ENCODE measurements at regions not wholly inside any gene's neighbourhood (a gene's known extent, or its start where the extent isn't known, plus 50 kb on each side); places are given as distances from the start of the nearest gene placed in this dataset.

GRCh38 chr4:81883530-81884450 is 412.1 kb upstream of the RASGEF1B start:
- no peaks in the 10 kb centered on the region for H3K4me1 ChIP-seq (ENCODE audit: control insufficient read depth in 1 of 2, insufficient read depth in 2 of 2, low read length in 2 of 2)
- H3K9ac ChIP-seq (ENCODE audit: low read depth in 1 of 2, low read length in 2 of 2) = no peak overlapping the region
- no peak overlapping the region for H3K4me3 ChIP-seq (ENCODE audit: low read depth in 1 of 2, low read length in 2 of 2)
- H3K27me3 ChIP-seq (ENCODE audit: control insufficient read depth in 1 of 2, insufficient read depth in 2 of 2, low read length in 2 of 2) = no peaks in the 10 kb centered on the region
- H3K9me3 ChIP-seq (ENCODE audit: control insufficient read depth in 1 of 2, low read length in 2 of 2) = no peaks in the 10 kb centered on the region
- no peak overlapping the region for H3K27ac ChIP-seq (ENCODE audit: low read depth, low read length)
- no peaks in the 10 kb centered on the region for H3K36me3 ChIP-seq (ENCODE audit: control insufficient read depth in 1 of 2, insufficient read depth in 2 of 2, low read length in 2 of 2)

- H3K27me3 ChIP-seq (ENCODE audit: control insufficient read depth in 1 of 2, insufficient read depth in 2 of 2, low read length in 2 of 2) = no peaks in the 10 kb centered on the region
Observed at GRCh38 chr4:81883004-81883403, 411.3 kb upstream of the RASGEF1B start.

GRCh38 chr4:81881855-81882621 is 410.3 kb upstream of the RASGEF1B start:
- no peaks in the 10 kb centered on the region for H3K9me3 ChIP-seq (ENCODE audit: control insufficient read depth in 1 of 2, low read length in 2 of 2)
- no peak overlapping the region for H3K4me3 ChIP-seq (ENCODE audit: low read depth in 1 of 2, low read length in 2 of 2)
- no peak overlapping the region for H3K9ac ChIP-seq (ENCODE audit: low read depth in 1 of 2, low read length in 2 of 2)

More at GRCh38 chr4:81883004-81883403, 411.3 kb upstream of the RASGEF1B start:
- H3K36me3 ChIP-seq (ENCODE audit: control insufficient read depth in 1 of 2, insufficient read depth in 2 of 2, low read length in 2 of 2) = no peaks in the 10 kb centered on the region
- H3K4me1 ChIP-seq (ENCODE audit: control insufficient read depth in 1 of 2, insufficient read depth in 2 of 2, low read length in 2 of 2) = no peaks in the 10 kb centered on the region
- no peaks in the 10 kb centered on the region for H3K9me3 ChIP-seq (ENCODE audit: control insufficient read depth in 1 of 2, low read length in 2 of 2)
- H3K4me3 ChIP-seq (ENCODE audit: low read depth in 1 of 2, low read length in 2 of 2) = no peak overlapping the region
- no peak overlapping the region for H3K9ac ChIP-seq (ENCODE audit: low read depth in 1 of 2, low read length in 2 of 2)
- no peak overlapping the region for H3K27ac ChIP-seq (ENCODE audit: low read depth, low read length)

GRCh38 chr4:81876106-81876505 is 404.4 kb upstream of the RASGEF1B start:
- H3K27ac ChIP-seq (ENCODE audit: low read depth, low read length) = no peak overlapping the region
- peaks cover 4 to 5% of the 10 kb centered on the region in 2 donors for H3K9me3 ChIP-seq (ENCODE audit: control insufficient read depth in 1 of 2, low read length in 2 of 2)
- no peak overlapping the region for H3K4me3 ChIP-seq (ENCODE audit: low read depth in 1 of 2, low read length in 2 of 2)
- peaks cover 0 to 9% of the 10 kb centered on the region in 2 donors for H3K4me1 ChIP-seq (ENCODE audit: control insufficient read depth in 1 of 2, insufficient read depth in 2 of 2, low read length in 2 of 2)
- H3K9ac ChIP-seq (ENCODE audit: low read depth in 1 of 2, low read length in 2 of 2) = no peak overlapping the region
- H3K36me3 ChIP-seq (ENCODE audit: control insufficient read depth in 1 of 2, insufficient read depth in 2 of 2, low read length in 2 of 2) = no peaks in the 10 kb centered on the region
- H3K27me3 ChIP-seq (ENCODE audit: control insufficient read depth in 1 of 2, insufficient read depth in 2 of 2, low read length in 2 of 2) = no peaks in the 10 kb centered on the region

More at GRCh38 chr4:81881855-81882621, 410.3 kb upstream of the RASGEF1B start:
- H3K27ac ChIP-seq (ENCODE audit: low read depth, low read length) = no peak overlapping the region
- H3K4me1 ChIP-seq (ENCODE audit: control insufficient read depth in 1 of 2, insufficient read depth in 2 of 2, low read length in 2 of 2) = no peaks in the 10 kb centered on the region
- no peaks in the 10 kb centered on the region for H3K36me3 ChIP-seq (ENCODE audit: control insufficient read depth in 1 of 2, insufficient read depth in 2 of 2, low read length in 2 of 2)
- H3K27me3 ChIP-seq (ENCODE audit: control insufficient read depth in 1 of 2, insufficient read depth in 2 of 2, low read length in 2 of 2) = no peaks in the 10 kb centered on the region

GRCh38 chr4:81874661-81875515 is 403.2 kb upstream of the RASGEF1B start:
- Histone ChIP-seq H3K9ac (ENCODE audit: low read depth in 1 of 2, low read length in 2 of 2) (no peak overlapping the region), H3K27ac (ENCODE audit: low read depth, low read length) (no peak overlapping the region), H3K4me3 (ENCODE audit: low read depth in 1 of 2, low read length in 2 of 2) (no peak overlapping the region), H3K9me3 (ENCODE audit: control insufficient read depth in 1 of 2, low read length in 2 of 2) (peaks cover 5 to 6% of the 10 kb centered on the region in 2 donors), H3K36me3 (ENCODE audit: control insufficient read depth in 1 of 2, insufficient read depth in 2 of 2, low read length in 2 of 2) (no peaks in the 10 kb centered on the region), H3K27me3 (ENCODE audit: control insufficient read depth in 1 of 2, insufficient read depth in 2 of 2, low read length in 2 of 2) (no peaks in the 10 kb centered on the region), H3K4me1 (ENCODE audit: control insufficient read depth in 1 of 2, insufficient read depth in 2 of 2, low read length in 2 of 2) (peaks cover 0 to 9% of the 10 kb centered on the region in 2 donors)

GRCh38 chr4:81870275-81870674 is 398.6 kb upstream of the RASGEF1B start:
- H3K9me3 ChIP-seq (ENCODE audit: control insufficient read depth in 1 of 2, low read length in 2 of 2) = peaks cover 5 to 6% of the 10 kb centered on the region in 2 donors
- no peaks in the 10 kb centered on the region for H3K27me3 ChIP-seq (ENCODE audit: control insufficient read depth in 1 of 2, insufficient read depth in 2 of 2, low read length in 2 of 2)
- no peak overlapping the region for H3K27ac ChIP-seq (ENCODE audit: low read depth, low read length)
- no peak overlapping the region for H3K9ac ChIP-seq (ENCODE audit: low read depth in 1 of 2, low read length in 2 of 2)
- H3K36me3 ChIP-seq (ENCODE audit: control insufficient read depth in 1 of 2, insufficient read depth in 2 of 2, low read length in 2 of 2) = no peaks in the 10 kb centered on the region
- H3K4me1 ChIP-seq (ENCODE audit: control insufficient read depth in 1 of 2, insufficient read depth in 2 of 2, low read length in 2 of 2) = peaks cover 0 to 8% of the 10 kb centered on the region in 2 donors
- H3K4me3 ChIP-seq (ENCODE audit: low read depth in 1 of 2, low read length in 2 of 2) = no peak overlapping the region

- Histone ChIP-seq H3K9me3 (ENCODE audit: control insufficient read depth in 1 of 2, low read length in 2 of 2) (no peaks in the 10 kb centered on the region), H3K9ac (ENCODE audit: low read depth in 1 of 2, low read length in 2 of 2) (no peak overlapping the region)
Observed at GRCh38 chr4:81860111-81860510, 388.4 kb upstream of the RASGEF1B start.

GRCh38 chr4:81854406-81854805 is 382.7 kb upstream of the RASGEF1B start:
- no peaks in the 10 kb centered on the region for H3K4me1 ChIP-seq (ENCODE audit: control insufficient read depth in 1 of 2, insufficient read depth in 2 of 2, low read length in 2 of 2)
- no peak overlapping the region for H3K4me3 ChIP-seq (ENCODE audit: low read depth in 1 of 2, low read length in 2 of 2)
- peaks cover 6 to 7% of the 10 kb centered on the region in 2 donors for H3K9me3 ChIP-seq (ENCODE audit: control insufficient read depth in 1 of 2, low read length in 2 of 2)
- H3K36me3 ChIP-seq (ENCODE audit: control insufficient read depth in 1 of 2, insufficient read depth in 2 of 2, low read length in 2 of 2) = no peaks in the 10 kb centered on the region
- no peak overlapping the region for H3K9ac ChIP-seq (ENCODE audit: low read depth in 1 of 2, low read length in 2 of 2)
- no peaks in the 10 kb centered on the region for H3K27me3 ChIP-seq (ENCODE audit: control insufficient read depth in 1 of 2, insufficient read depth in 2 of 2, low read length in 2 of 2)
- no peak overlapping the region for H3K27ac ChIP-seq (ENCODE audit: low read depth, low read length)

More at GRCh38 chr4:81860111-81860510, 388.4 kb upstream of the RASGEF1B start:
- H3K27me3 ChIP-seq (ENCODE audit: control insufficient read depth in 1 of 2, insufficient read depth in 2 of 2, low read length in 2 of 2) = no peaks in the 10 kb centered on the region
- no peak overlapping the region for H3K27ac ChIP-seq (ENCODE audit: low read depth, low read length)
- H3K4me3 ChIP-seq (ENCODE audit: low read depth in 1 of 2, low read length in 2 of 2) = no peak overlapping the region
- no peaks in the 10 kb centered on the region for H3K36me3 ChIP-seq (ENCODE audit: control insufficient read depth in 1 of 2, insufficient read depth in 2 of 2, low read length in 2 of 2)
- H3K4me1 ChIP-seq (ENCODE audit: control insufficient read depth in 1 of 2, insufficient read depth in 2 of 2, low read length in 2 of 2) = no peaks in the 10 kb centered on the region

- no peak overlapping the region for H3K4me3 ChIP-seq (ENCODE audit: low read depth in 1 of 2, low read length in 2 of 2)
- H3K27ac ChIP-seq (ENCODE audit: low read depth, low read length) = no peak overlapping the region
- peaks cover 6 to 7% of the 10 kb centered on the region in 2 donors for H3K9me3 ChIP-seq (ENCODE audit: control insufficient read depth in 1 of 2, low read length in 2 of 2)
- no peak overlapping the region for H3K9ac ChIP-seq (ENCODE audit: low read depth in 1 of 2, low read length in 2 of 2)
- no peaks in the 10 kb centered on the region for H3K36me3 ChIP-seq (ENCODE audit: control insufficient read depth in 1 of 2, insufficient read depth in 2 of 2, low read length in 2 of 2)
- no peaks in the 10 kb centered on the region for H3K4me1 ChIP-seq (ENCODE audit: control insufficient read depth in 1 of 2, insufficient read depth in 2 of 2, low read length in 2 of 2)
- H3K27me3 ChIP-seq (ENCODE audit: control insufficient read depth in 1 of 2, insufficient read depth in 2 of 2, low read length in 2 of 2) = no peaks in the 10 kb centered on the region
Observed at GRCh38 chr4:81852031-81852715, 380.5 kb upstream of the RASGEF1B start.

Measured in duodenal mucosa (tissue), 2 donors.